ENCODE measurements at regions not wholly inside any gene's neighbourhood (a gene's known extent, or its start where the extent isn't known, plus 50 kb on each side); places are given as distances from the start of the nearest gene placed in this dataset.

- TF ChIP-seq EZH2 (IDR thresholded peaks at IDR 0.05; ENCODE audit: low read depth, unreplicated experiment), result no peak
- TF ChIP-seq CTCF (conservative IDR thresholded peaks at IDR 0.05; ENCODE audit: low read depth in 2 of 2), result no peak
These were observed 828.4 kb upstream of the SLC10A2 start for GRCh38 chr13:103894626-103895025.

All from GM23338 (cell line).